SK-N-SH (cell line): ENCODE measurements at regions not wholly inside any gene's neighbourhood (a gene's known extent, or its start where the extent isn't known, plus 50 kb on each side); places are given as distances from the start of the nearest gene placed in this dataset.

Experiments
- FOXM1 ChIP-seq: IDR thresholded peaks from 2 replicates; pipeline ENCODE4 v1.4.0; 2012; ENCODE audit warnings: low read depth, mild to moderate bottlenecking
- GABPA ChIP-seq: IDR thresholded peaks from 2 replicates; pipeline ENCODE4 v1.4.0; 2012; ENCODE audit warnings: low read depth, mild to moderate bottlenecking

DNA sequence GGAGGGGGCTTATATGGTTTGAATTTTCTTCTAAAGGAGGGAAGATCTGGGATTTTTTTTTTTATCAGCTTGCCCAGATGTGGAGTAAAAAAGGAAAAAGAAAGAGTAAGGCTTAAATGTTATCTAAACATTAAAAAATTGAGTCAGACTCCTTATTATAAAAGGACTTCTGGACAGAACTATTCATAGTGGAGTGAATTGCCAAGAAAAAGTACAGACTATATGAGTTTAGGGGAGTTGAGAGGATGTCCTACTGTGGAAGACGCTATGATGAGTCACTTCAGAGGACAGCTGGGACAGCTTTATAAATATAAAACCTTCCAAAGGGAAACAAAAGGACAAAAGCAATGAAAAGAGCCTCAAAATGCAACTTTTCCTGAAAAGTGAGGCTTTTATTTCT lies 73.0 kb downstream of the TFPI2 start:
- no peak for TF ChIP-seq GABPA
- no peak for TF ChIP-seq FOXM1
